T-helper 2 cell treated with Interferon-gamma antibody and Interleukin-4, amounts not matched to agents 5 μg/mL and 100 μg/mL, for 36 hours (primary cell): ENCODE measurements at regions not wholly inside any gene's neighbourhood (a gene's known extent, or its start where the extent isn't known, plus 50 kb on each side); places are given as distances from the start of the nearest gene placed in this dataset.

Source experiments
- DNase-seq: peaks from one replicate; pipeline ENCODE4 v3.0.0; 2021; ENCODE audit warnings: low spot score
- H3K27ac Mint-ChIP-seq: one replicate; pipeline ENCODE4 v1.8.0; 2021; ENCODE audit warnings: mild to moderate bottlenecking, mixed read lengths
- H3K27me3 Mint-ChIP-seq: one replicate; pipeline ENCODE4 v1.8.0; 2021; ENCODE audit warnings: low read depth, mixed read lengths
- H3K36me3 Mint-ChIP-seq: one replicate; pipeline ENCODE4 v1.8.0; 2021; ENCODE audit warnings: low read depth, mixed read lengths
- H3K4me1 Mint-ChIP-seq: one replicate; pipeline ENCODE4 v1.8.0; 2021; ENCODE audit warnings: low read depth, mixed read lengths
- H3K4me3 Mint-ChIP-seq: one replicate; pipeline ENCODE4 v1.8.0; 2022; ENCODE audit warnings: mild to moderate bottlenecking, moderate library complexity, mixed read lengths
- H3K9me3 Mint-ChIP-seq: one replicate; pipeline ENCODE4 v1.8.0; 2021; ENCODE audit warnings: mixed read lengths

GRCh38 chr6:16078064-16078463, 50.8 kb upstream of the MYLIP start:
- no peaks in the 10 kb centered on the region for H3K9me3 Mint-ChIP-seq
- peaks cover 7% of the 10 kb centered on the region for H3K27me3 Mint-ChIP-seq
- H3K4me3 Mint-ChIP-seq, result no peak overlapping the region
- no peaks in the 10 kb centered on the region for H3K36me3 Mint-ChIP-seq
- H3K4me1 Mint-ChIP-seq, result no peaks in the 10 kb centered on the region
- DNase-seq, result no peak
- no peak overlapping the region for H3K27ac Mint-ChIP-seq

GRCh38 chr6:16069671-16070070, 59.2 kb upstream of the MYLIP start:
- no peaks in the 10 kb centered on the region for H3K27me3 Mint-ChIP-seq
- H3K27ac Mint-ChIP-seq, result no peak overlapping the region
- no peaks in the 10 kb centered on the region for H3K9me3 Mint-ChIP-seq
- H3K4me3 Mint-ChIP-seq, result no peak overlapping the region
- H3K36me3 Mint-ChIP-seq, result no peaks in the 10 kb centered on the region
- no peaks in the 10 kb centered on the region for H3K4me1 Mint-ChIP-seq
- DNase-seq, result no peak

- no peak overlapping the region for H3K4me3 Mint-ChIP-seq
- no peaks in the 10 kb centered on the region for H3K4me1 Mint-ChIP-seq
- H3K27ac Mint-ChIP-seq, result no peak overlapping the region
- DNase-seq, result no peak
- no peaks in the 10 kb centered on the region for H3K36me3 Mint-ChIP-seq
- H3K27me3 Mint-ChIP-seq, result no peaks in the 10 kb centered on the region
- H3K9me3 Mint-ChIP-seq, result no peaks in the 10 kb centered on the region
Observed at GRCh38 chr6:16069222-16069621, 59.7 kb upstream of the MYLIP start.

GRCh38 chr6:16067568-16067967, 61.3 kb upstream of the MYLIP start:
- Mint-ChIP-seq H3K27me3 (peaks cover 3% of the 10 kb centered on the region), H3K27ac (no peak overlapping the region), H3K9me3 (no peaks in the 10 kb centered on the region), H3K4me1 (no peaks in the 10 kb centered on the region), H3K36me3 (no peaks in the 10 kb centered on the region), H3K4me3 (no peak overlapping the region)
- DNase-seq, result no peak

- Mint-ChIP-seq H3K4me1 (no peaks in the 10 kb centered on the region), H3K27me3 (peaks cover 3% of the 10 kb centered on the region), H3K27ac (no peak overlapping the region), H3K4me3 (no peak overlapping the region), H3K36me3 (no peaks in the 10 kb centered on the region), H3K9me3 (peaks cover 4% of the 10 kb centered on the region)
- DNase-seq, result no peak
Observed at GRCh38 chr6:16064671-16065072, 64.2 kb upstream of the MYLIP start.

- no peaks in the 10 kb centered on the region for H3K4me1 Mint-ChIP-seq
Observed at GRCh38 chr6:16063580-16063979, 65.3 kb upstream of the MYLIP start.

GRCh38 chr6:16061818-16062217, 67.1 kb upstream of the MYLIP start:
- peaks cover 3% of the 10 kb centered on the region for H3K27me3 Mint-ChIP-seq

More at GRCh38 chr6:16063580-16063979, 65.3 kb upstream of the MYLIP start:
- Mint-ChIP-seq H3K36me3 (no peaks in the 10 kb centered on the region), H3K27me3 (peaks cover 3% of the 10 kb centered on the region), H3K27ac (no peak overlapping the region), H3K4me3 (no peak overlapping the region), H3K9me3 (peaks cover 4% of the 10 kb centered on the region)
- no peak for DNase-seq

GRCh38 chr6:16060039-16060438, 68.8 kb upstream of the MYLIP start:
- Mint-ChIP-seq H3K9me3 (peaks cover 4% of the 10 kb centered on the region), H3K27ac (no peak overlapping the region), H3K27me3 (peaks cover 3% of the 10 kb centered on the region), H3K4me1 (no peaks in the 10 kb centered on the region), H3K4me3 (no peak overlapping the region), H3K36me3 (no peaks in the 10 kb centered on the region)
- DNase-seq, result no peak

More at GRCh38 chr6:16061818-16062217, 67.1 kb upstream of the MYLIP start:
- DNase-seq, result no peak
- H3K27ac Mint-ChIP-seq, result no peak overlapping the region
- no peaks in the 10 kb centered on the region for H3K4me1 Mint-ChIP-seq
- no peak overlapping the region for H3K4me3 Mint-ChIP-seq
- H3K36me3 Mint-ChIP-seq, result no peaks in the 10 kb centered on the region
- peaks cover 4% of the 10 kb centered on the region for H3K9me3 Mint-ChIP-seq

GRCh38 chr6:16059496-16059895, 69.4 kb upstream of the MYLIP start:
- Mint-ChIP-seq H3K9me3 (peaks cover 4% of the 10 kb centered on the region), H3K36me3 (no peaks in the 10 kb centered on the region), H3K27ac (no peak overlapping the region), H3K4me1 (no peaks in the 10 kb centered on the region), H3K27me3 (peaks cover 3% of the 10 kb centered on the region), H3K4me3 (no peak overlapping the region)
- DNase-seq, result no peak

GRCh38 chr6:16058929-16059345, 69.9 kb upstream of the MYLIP start:
- Mint-ChIP-seq H3K4me3 (no peak overlapping the region), H3K27ac (no peak overlapping the region), H3K9me3 (peaks cover 4% of the 10 kb centered on the region), H3K4me1 (no peaks in the 10 kb centered on the region), H3K27me3 (peaks cover 3% of the 10 kb centered on the region), H3K36me3 (no peaks in the 10 kb centered on the region)
- no peak for DNase-seq

GRCh38 chr6:16058201-16058928, 70.5 kb upstream of the MYLIP start:
- H3K36me3 Mint-ChIP-seq, result no peaks in the 10 kb centered on the region
- H3K4me3 Mint-ChIP-seq, result no peak overlapping the region
- peaks cover 1% of the 10 kb centered on the region for H3K27me3 Mint-ChIP-seq
- H3K9me3 Mint-ChIP-seq, result peaks cover 4% of the 10 kb centered on the region
- no peaks in the 10 kb centered on the region for H3K4me1 Mint-ChIP-seq
- H3K27ac Mint-ChIP-seq, result no peak overlapping the region
- DNase-seq, result no peak

GRCh38 chr6:16057446-16057845, 71.4 kb upstream of the MYLIP start:
- Mint-ChIP-seq H3K4me3 (no peak overlapping the region), H3K9me3 (peaks cover 4% of the 10 kb centered on the region), H3K27me3 (no peaks in the 10 kb centered on the region), H3K4me1 (no peaks in the 10 kb centered on the region), H3K36me3 (no peaks in the 10 kb centered on the region), H3K27ac (no peak overlapping the region)
- no peak for DNase-seq

GRCh38 chr6:16056263-16056870, 72.5 kb upstream of the MYLIP start:
- DNase-seq, result no peak
- Mint-ChIP-seq H3K27ac (no peak overlapping the region), H3K36me3 (no peaks in the 10 kb centered on the region), H3K4me1 (no peaks in the 10 kb centered on the region), H3K4me3 (no peak overlapping the region), H3K9me3 (peaks cover 4% of the 10 kb centered on the region), H3K27me3 (no peaks in the 10 kb centered on the region)

- no peak for DNase-seq
- no peak overlapping the region for H3K4me3 Mint-ChIP-seq
- H3K4me1 Mint-ChIP-seq, result no peaks in the 10 kb centered on the region
- H3K9me3 Mint-ChIP-seq, result peaks cover 4% of the 10 kb centered on the region
- no peaks in the 10 kb centered on the region for H3K36me3 Mint-ChIP-seq
- no peak overlapping the region for H3K27ac Mint-ChIP-seq
- H3K27me3 Mint-ChIP-seq, result no peaks in the 10 kb centered on the region
Observed at GRCh38 chr6:16055852-16056251, 73.0 kb upstream of the MYLIP start.

GRCh38 chr6:16049168-16049567, 79.7 kb upstream of the MYLIP start:
- no peak for DNase-seq
- Mint-ChIP-seq H3K4me1 (no peaks in the 10 kb centered on the region), H3K27ac (no peak overlapping the region), H3K36me3 (no peaks in the 10 kb centered on the region), H3K27me3 (no peaks in the 10 kb centered on the region), H3K4me3 (no peak overlapping the region), H3K9me3 (no peaks in the 10 kb centered on the region)
